GM23338 (cell line): ENCODE measurements at regions not wholly inside any gene's neighbourhood (a gene's known extent, or its start where the extent isn't known, plus 50 kb on each side); places are given as distances from the start of the nearest gene placed in this dataset.

Experiments used
- ATAC-seq: fragments of 200-7000 bp; cut with Tn5 transposase; 3 replicates; pipeline ENCODE4 v1.9.1; 2020
- DNase-seq: peaks from one replicate; pipeline ENCODE4 v3.0.0-alpha.2; 2015; ENCODE audit warnings: low spot score
- H2AFZ ChIP-seq: fragments of 200-600 bp; sonication (generic); 2 replicates; pipeline ENCODE4 v1.8.0; 2016; ENCODE audit warnings: antibody characterized with exemption, mild to moderate bottlenecking, moderate library complexity
- H3F3A ChIP-seq: fragments of 200-600 bp; sonication (generic); replicated peaks from 2 replicates; pipeline ENCODE4 v1.8.0; 2017; ENCODE audit warnings: antibody characterized with exemption, mixed run types, low read depth
- H3K27ac ChIP-seq: fragments of 200-600 bp; sonication (generic); 2 replicates; pipeline ENCODE4 v1.6.1; 2016; ENCODE audit warnings: low read depth
- H3K27me3 ChIP-seq: fragments of 200-600 bp; sonication (generic); 2 replicates; pipeline ENCODE4 v1.8.0; 2016; ENCODE audit warnings: mild to moderate bottlenecking, mixed run types, moderate library complexity; ENCODE audit not compliant: insufficient read depth
- H3K36me3 ChIP-seq: fragments of 200-600 bp; sonication (generic); 2 replicates; pipeline ENCODE4 v1.8.0; 2016; ENCODE audit warnings: mild to moderate bottlenecking; ENCODE audit not compliant: insufficient read depth
- H3K4me1 ChIP-seq: fragments of 200-600 bp; sonication (generic); 2 replicates; pipeline ENCODE4 v1.8.0; 2016; ENCODE audit warnings: mild to moderate bottlenecking, moderate library complexity; ENCODE audit not compliant: insufficient read depth
- H3K4me2 ChIP-seq: fragments of 200-600 bp; sonication (generic); 2 replicates; pipeline ENCODE4 v1.7.1; 2017; ENCODE audit warnings: mixed run types
- H3K4me3 ChIP-seq: fragments of 200-600 bp; sonication (generic); 2 replicates; pipeline ENCODE4 v1.6.1; 2016; ENCODE audit warnings: mixed run types
- H3K79me2 ChIP-seq: fragments of 200-600 bp; sonication (generic); replicated peaks from 2 replicates; pipeline ENCODE4 v1.8.0; 2017; ENCODE audit warnings: mild to moderate bottlenecking; ENCODE audit not compliant: insufficient read depth
- H3K9me2 ChIP-seq: fragments of 200-600 bp; sonication (generic); 2 replicates; pipeline ENCODE4 v1.8.0; 2017; ENCODE audit not compliant: insufficient read depth
- H4K20me1 ChIP-seq: fragments of 200-600 bp; sonication (generic); replicated peaks from 2 replicates; pipeline ENCODE4 v1.8.0; 2017; ENCODE audit warnings: mild to moderate bottlenecking; ENCODE audit not compliant: insufficient read depth
- H3K27ac Mint-ChIP-seq: 2 replicates; pipeline ENCODE4 v1.8.0; 2020; ENCODE audit warnings: inconsistent platforms, mild to moderate bottlenecking, moderate library complexity, mixed read lengths
- H3K27me3 Mint-ChIP-seq: 3 replicates; pipeline ENCODE4 v1.8.0; 2022; ENCODE audit warnings: low read depth, mild to moderate bottlenecking, moderate library complexity, mixed read lengths, inconsistent platforms; ENCODE audit not compliant: insufficient read depth, poor library complexity
- H3K36me3 Mint-ChIP-seq: 3 replicates; pipeline ENCODE4 v1.8.0; 2021; ENCODE audit warnings: low read depth, mild to moderate bottlenecking, inconsistent platforms, moderate library complexity, mixed read lengths
- H3K4me1 Mint-ChIP-seq: 3 replicates; pipeline ENCODE4 v1.8.0; 2020; ENCODE audit warnings: mild to moderate bottlenecking, inconsistent platforms, mixed read lengths
- H3K4me3 Mint-ChIP-seq: 3 replicates; pipeline ENCODE4 v1.8.0; 2021; ENCODE audit warnings: moderate library complexity, mild to moderate bottlenecking, inconsistent platforms, mixed read lengths
- H3K9me3 Mint-ChIP-seq: 3 replicates; pipeline ENCODE4 v1.8.0; 2020; ENCODE audit warnings: moderate library complexity, mild to moderate bottlenecking, inconsistent platforms, mixed read lengths
- CREB1 ChIP-seq: fragments of 250-450 bp; sonication (Bioruptor Pico); IDR thresholded peaks from 2 replicates; pipeline ENCODE4 v1.5.0; 2020; ENCODE audit warnings: low read depth, mild to moderate bottlenecking, moderate library complexity
- CTCF ChIP-seq, 2 experiments: fragments of 200-600 bp in 1 of 2; sonication (generic) in 1 of 2; conservative IDR thresholded peaks; 2 replicates each; pipeline versions ENCODE4 v1.5.1 to v1.6.1; 2016 to 2017; ENCODE audit warnings: antibody characterized with exemption in 2 of 2, low read depth in 2 of 2, mild to moderate bottlenecking in 2 of 2, moderate library complexity in 1 of 2
- ETS1 ChIP-seq: IDR thresholded peaks from 2 replicates; pipeline ENCODE4 v1.6.1; 2016; ENCODE audit warnings: antibody characterized with exemption
- EZH2 ChIP-seq: fragments of 200-600 bp; sonication (generic); IDR thresholded peaks from one replicate; pipeline ENCODE4 v1.8.0; 2017; ENCODE audit warnings: antibody characterized with exemption, mild to moderate bottlenecking, low read depth; ENCODE audit not compliant: unreplicated experiment
- EZH2phosphoT487 ChIP-seq: fragments of 200-600 bp; sonication (generic); IDR thresholded peaks from one replicate; pipeline ENCODE4 v1.8.1; 2018; ENCODE audit warnings: antibody characterized with exemption; ENCODE audit not compliant: unreplicated experiment
- JUNB ChIP-seq: IDR thresholded peaks from one replicate; pipeline ENCODE4 v1.6.1; 2016; ENCODE audit warnings: antibody characterized with exemption; ENCODE audit not compliant: unreplicated experiment
- REST ChIP-seq: IDR thresholded peaks from one replicate; pipeline ENCODE4 v1.6.1; 2018; ENCODE audit warnings: antibody characterized with exemption; ENCODE audit not compliant: unreplicated experiment
- STAT1 ChIP-seq: IDR thresholded peaks from one replicate; pipeline ENCODE4 v1.6.1; 2016; ENCODE audit warnings: antibody characterized with exemption; ENCODE audit not compliant: unreplicated experiment
- ZNF331 ChIP-seq: fragments of 250-450 bp; sonication (Bioruptor Pico); IDR thresholded peaks from 2 replicates; pipeline ENCODE4 v1.5.0; 2020; ENCODE audit warnings: low read depth, mild to moderate bottlenecking, moderate library complexity

GRCh38 chr18:2381539-2381938, 189.8 kb downstream of the METTL4 start (continued):
- TF ChIP-seq CREB1: no peak
- no peak for TF ChIP-seq CTCF (conservative IDR thresholded peaks at IDR 0.05; ENCODE audit: low read depth in 2 of 2)
- TF ChIP-seq STAT1: no peak
- TF ChIP-seq ETS1: no peak
- TF ChIP-seq EZH2phosphoT487: no peak
- TF ChIP-seq JUNB: no peak
- no peak for TF ChIP-seq REST
- no peak for TF ChIP-seq EZH2

- Histone ChIP-seq H3K4me1 (no peaks in the 10 kb centered on the region), H2AFZ (no peak overlapping the region), H4K20me1 (no peaks in the 10 kb centered on the region), H3K27me3 (no peaks in the 10 kb centered on the region), H3K9me2 (no peaks in the 10 kb centered on the region), H3F3A (no peaks in the 10 kb centered on the region), H3K79me2 (no peaks in the 10 kb centered on the region), H3K27ac (no peak overlapping the region), H3K36me3 (no peaks in the 10 kb centered on the region), H3K4me3 (no peak overlapping the region), H3K4me2 (no peak overlapping the region)
- Mint-ChIP-seq H3K36me3 (peaks cover 4% of the 10 kb centered on the region; the same call in 1 of the 3 replicates), H3K27me3 (no peaks in the 10 kb centered on the region), H3K4me3 (no peak overlapping the region), H3K4me1 (peaks cover 7% of the 10 kb centered on the region; the same call in 2 of the 3 replicates), H3K27ac (no peak overlapping the region), H3K9me3 (peaks cover 23% of the 10 kb centered on the region; the same call in 2 of the 3 replicates)
- DNase-seq: no peak
- ATAC-seq: no peak
- TF ChIP-seq EZH2 (no peak), ZNF331 (no peak), REST (no peak), EZH2phosphoT487 (no peak)
Measured at GRCh38 chr18:2387588-2387987, 183.7 kb downstream of the METTL4 start.
